Suppressor macrophage treated with lipopolysaccharide for 4 hours (primary cell): ENCODE measurements at regions not wholly inside any gene's neighbourhood (a gene's known extent, or its start where the extent isn't known, plus 50 kb on each side); places are given as distances from the start of the nearest gene placed in this dataset.
"Not testable (repeated sequence)": the region's sequence is repeated elsewhere in the genome, so short reads cannot be mapped to it uniquely, and the experiment has no call there.

Source experiments
- DNase-seq: peaks from one replicate; pipeline ENCODE4 v3.0.0-alpha.2; 2020

DNA sequence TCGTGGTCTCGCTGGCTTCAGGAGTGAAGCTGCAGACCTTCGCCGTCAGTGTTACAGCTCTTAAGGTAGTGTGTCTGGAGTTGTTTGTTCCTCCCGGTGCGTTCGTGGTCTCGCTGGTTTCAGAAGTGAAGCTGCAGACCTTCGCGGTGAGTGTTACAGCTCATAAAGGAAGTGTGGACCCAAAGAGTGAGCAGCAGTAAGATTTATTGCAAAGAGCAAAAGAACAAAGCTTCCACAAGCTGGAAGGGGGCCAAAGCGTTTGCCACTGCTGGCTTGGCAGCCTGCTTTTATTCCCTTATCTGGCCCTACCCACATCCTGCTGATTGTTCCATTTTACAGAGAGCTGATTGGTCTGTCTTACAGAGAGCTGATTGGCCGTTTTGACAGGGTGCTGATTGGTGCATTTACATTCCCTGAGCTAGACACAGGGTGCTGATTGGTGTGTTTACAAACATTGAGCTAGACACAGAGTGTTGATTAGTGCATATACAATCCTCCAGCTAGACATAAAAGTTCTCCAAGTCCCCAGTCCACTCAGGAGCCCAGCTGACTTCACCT lies 1256.0 kb downstream of the STIM2 start:
- not testable (repeated sequence) for DNase-seq

DNA sequence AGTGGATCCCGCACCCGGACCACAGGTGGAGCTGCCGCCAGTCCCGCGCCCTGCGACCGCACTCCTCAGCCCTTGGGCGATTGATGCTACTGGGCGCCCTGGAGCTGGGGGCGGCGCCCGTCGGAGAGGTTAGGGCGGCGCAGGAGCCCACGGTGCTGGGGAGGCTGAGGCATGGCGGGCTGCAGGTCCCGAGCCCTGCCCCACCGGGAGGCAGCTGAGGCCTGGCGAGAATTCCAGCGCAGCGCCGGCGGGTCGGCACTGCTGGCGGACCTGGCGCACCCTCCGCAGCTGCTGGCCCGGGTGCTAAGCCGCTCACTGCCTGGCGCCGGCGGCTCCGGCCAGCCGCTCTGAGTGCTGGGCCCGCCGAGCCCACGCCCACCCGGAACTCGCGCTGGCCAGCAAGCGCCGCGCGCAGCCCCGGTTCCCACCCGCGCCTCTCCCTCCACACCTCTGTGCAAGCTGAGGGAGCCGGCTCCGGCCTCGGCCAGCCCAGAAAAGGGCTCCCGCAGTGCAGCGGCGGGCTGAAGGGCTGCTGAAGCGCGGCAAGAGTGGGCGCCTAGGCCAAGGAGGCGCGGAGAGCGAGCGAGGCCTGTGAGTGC lies 1256.5 kb downstream of the STIM2 start:
- DNase-seq = no peak

DNA sequence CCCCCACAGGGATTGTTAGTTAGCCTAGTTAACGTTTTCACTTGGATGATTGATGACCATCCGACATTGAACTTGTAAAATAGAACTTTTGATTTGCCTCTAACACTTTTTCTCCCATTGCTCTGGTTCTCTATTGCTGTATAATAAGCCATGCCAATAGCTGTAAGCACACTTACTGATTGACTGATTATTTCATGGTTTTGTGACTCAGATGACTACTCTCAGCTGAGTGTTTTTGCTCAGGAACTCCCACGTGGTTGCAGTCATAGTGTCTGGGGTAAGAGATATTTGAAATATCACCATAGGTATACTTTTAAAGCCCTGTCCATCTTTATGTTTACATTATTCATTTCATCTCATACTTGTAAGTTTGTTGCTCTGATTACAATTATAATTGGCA lies 1285.5 kb downstream of the STIM2 start:
- DNase-seq = no peak

DNA sequence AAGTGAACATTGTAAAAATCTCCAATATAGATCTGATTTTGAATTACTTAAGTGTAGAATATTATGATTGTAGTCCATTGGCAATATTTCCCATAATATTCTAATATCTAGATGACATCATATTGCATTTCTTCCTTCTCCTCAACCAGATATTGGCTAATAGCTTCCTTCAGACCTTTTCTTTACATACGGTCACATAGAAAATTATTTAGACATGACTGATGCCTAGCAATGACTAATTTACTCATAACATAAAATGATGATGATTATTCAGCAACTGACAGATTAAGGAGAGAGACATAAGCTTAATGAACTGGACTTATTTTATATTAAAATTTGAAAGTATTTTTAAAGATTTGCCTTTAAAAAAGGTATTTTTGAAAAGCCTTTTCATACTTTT lies 1287.6 kb downstream of the STIM2 start:
- DNase-seq = no peak

DNA sequence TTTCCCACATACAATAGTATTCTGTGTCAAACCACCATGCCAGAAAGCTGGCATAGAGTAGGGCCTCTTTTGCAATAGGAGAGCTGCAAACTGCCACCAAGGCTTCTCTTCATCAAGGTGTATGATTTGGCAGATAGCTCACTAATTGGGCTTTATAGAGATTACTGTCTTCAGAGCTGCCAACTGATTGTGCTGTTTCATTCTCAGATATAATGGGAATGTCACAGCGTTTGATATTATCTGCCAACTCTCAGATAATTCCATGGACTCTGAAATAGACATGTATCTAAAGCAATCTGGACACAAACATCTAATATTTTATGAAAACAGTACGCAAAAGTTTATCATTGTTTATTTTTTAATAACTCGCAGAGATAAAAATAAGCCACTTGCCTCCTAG lies 1289.1 kb downstream of the STIM2 start:
- no peak for DNase-seq

DNA sequence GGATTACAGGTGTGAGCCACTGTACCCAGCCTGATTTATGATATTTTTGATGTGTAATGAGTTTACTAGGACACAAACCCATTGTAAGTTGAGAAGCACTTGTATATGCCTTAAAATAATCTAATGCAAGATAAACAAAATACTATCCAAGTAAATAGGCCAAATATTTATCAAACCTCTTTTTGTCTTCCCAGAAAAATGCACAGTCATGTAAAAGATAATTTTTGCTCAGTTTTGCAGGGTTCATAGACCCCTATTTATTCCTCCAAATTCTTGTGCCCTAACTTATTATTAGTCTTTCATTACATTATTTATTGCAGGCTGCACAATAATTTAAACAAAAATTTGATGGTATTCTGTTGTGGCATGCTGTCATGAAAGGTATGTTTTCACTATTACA lies 1290.7 kb downstream of the STIM2 start:
- DNase-seq = no peak

DNA sequence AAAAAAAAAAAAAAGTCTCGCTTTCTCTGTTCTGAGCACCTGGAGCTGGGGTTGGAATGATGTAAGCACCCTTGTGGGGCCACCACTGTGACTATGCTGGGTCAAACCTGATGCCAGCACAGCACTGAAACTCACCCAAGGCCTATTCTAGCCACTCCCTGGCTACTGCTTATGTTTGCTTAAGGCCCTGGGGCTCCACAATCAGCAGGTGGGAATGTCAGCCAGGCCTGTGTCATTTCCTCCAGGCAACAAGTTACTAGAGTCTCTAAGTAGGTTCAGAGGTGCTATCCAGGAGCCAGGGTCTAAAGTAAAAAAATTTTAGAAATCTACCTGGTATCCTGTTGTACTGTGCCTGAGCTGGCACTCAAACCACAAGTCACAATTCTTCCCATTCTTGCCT lies 1306.8 kb downstream of the STIM2 start:
- no peak for DNase-seq

DNA sequence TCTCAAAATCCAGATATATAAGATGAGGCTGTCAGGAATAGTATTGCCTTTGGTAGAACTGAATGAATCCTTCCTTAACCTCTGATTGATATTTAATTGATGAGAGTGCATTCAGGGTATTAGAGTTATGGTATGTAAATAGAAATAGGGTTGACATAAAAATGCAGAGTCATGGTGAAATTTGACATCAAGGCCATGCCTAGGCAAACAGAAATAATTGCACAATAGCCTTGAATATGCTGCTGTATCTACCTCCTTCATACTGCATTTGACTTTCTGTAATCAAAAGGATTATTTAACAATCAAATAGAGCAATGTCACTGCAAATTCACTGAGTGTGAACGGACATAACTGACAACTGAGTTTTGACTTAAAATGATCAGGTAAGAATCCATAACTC lies 1316.3 kb downstream of the STIM2 start:
- DNase-seq = no peak

DNA sequence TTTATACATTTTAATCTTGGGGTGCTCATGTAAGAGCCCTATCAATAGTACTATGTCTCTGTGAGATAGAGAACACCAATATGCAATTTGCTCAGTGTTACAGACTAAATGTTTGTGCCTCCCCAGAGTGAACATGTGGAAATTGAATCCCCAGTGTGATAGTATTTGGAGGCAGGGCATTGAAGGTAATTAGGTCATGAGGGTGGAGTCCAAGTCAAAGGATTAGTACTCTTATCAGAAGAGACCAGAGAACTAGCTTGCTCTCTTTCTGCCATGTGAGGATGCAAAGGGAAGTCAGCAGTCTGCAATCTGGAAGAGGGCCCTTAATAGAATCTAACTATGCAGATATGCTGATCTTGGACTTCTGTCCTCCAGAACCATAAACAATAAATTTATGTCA lies 1317.0 kb downstream of the STIM2 start:
- no peak for DNase-seq

DNA sequence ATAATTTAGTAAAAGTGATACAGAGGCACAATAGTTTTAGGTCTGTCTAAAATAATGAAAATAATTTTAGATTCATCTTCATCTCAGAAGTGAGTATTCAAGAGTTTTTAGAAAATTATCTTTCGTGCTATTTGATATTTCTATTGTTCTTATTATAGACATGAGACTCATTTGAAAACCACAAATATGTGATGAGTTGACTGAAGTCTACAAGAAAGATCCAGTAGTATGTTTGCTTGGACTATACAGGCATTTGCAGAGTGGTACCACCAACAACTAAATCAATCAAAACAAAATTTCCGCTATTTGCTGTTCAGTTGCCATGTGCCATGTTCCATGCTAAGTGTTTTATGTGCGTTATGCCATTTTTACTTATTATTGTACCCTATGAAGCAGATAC lies 1318.5 kb downstream of the STIM2 start:
- no peak for DNase-seq

DNA sequence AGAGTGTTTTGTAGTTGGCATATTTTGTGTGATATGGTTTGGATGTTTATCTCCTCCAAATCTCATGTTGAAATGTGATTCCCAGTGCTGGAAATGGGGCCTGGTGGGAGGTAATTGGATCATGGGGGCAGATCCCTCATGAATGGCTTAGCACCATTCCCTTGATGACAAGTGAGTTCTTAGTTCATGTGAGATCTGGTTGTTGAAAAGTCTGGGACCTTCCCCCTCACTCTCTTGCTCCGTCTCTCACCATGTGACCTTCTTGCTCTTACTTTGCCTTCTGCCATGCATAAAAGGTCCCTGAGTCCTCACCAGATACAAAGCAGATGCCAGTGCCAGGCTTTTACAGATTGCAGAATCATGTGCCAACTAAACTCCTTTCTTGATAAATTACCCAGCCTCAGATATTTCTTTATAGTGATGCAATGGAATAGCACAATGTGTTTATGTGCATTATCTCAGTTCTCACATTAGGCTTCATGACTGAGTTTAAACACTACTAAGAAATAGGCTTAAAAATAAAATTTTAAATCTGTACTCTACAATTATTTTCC lies 1348.8 kb downstream of the STIM2 start:
- DNase-seq = no peak

DNA sequence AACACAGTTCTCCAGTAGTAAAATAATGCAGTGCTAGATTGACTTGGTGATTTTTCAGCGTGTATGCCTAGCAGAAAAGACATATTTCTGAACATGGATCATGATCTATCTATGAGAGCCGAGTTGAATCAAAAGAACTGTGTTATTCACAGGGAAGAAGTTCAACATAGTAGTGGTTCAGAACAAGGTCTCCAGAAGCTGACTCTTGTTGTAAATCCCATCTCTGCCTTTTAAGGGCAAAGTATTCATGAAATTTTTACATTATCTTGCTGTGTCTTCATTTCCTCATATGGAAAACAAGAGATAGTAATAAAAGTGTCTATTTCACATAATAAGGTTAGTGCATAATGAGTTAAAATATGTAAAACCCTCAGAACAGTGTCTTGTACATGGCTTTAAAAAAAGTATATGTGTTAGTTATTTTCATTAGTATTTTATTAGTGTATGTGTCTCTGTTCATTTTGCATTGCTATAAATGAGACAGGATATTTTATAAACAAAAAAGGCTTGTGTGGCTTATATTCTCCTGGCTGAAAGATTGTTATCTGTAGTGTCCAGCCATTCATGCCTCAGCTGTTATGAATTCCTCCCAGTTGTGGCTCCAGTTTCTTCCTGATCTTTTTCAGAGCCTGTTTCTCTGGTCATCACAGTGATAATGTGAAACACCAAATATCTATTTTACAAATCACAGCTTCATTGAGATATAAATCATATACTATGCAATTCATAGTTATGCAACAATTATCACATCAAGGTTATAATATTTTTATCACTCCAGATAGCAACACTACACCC lies 1351.2 kb downstream of the STIM2 start:
- no peak for DNase-seq

DNA sequence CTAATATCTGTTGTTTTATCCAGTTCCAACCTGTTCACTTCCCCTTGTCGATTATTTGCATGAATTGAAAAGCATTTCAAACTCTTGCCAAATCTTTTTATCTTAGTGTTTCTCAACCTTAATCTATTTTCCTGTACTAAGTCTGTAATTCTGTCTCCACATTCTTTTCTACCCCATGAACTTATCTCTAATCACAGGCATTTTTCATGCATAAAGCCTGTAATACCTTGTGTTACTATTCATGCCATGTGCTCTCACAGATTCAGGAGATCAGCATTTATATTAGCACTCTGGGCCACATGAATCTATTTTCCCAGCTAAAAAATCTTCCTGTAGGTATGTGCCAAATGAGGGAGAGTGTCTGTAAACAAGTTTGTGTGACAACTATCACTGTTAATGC lies 1360.9 kb downstream of the STIM2 start:
- DNase-seq = no peak

DNA sequence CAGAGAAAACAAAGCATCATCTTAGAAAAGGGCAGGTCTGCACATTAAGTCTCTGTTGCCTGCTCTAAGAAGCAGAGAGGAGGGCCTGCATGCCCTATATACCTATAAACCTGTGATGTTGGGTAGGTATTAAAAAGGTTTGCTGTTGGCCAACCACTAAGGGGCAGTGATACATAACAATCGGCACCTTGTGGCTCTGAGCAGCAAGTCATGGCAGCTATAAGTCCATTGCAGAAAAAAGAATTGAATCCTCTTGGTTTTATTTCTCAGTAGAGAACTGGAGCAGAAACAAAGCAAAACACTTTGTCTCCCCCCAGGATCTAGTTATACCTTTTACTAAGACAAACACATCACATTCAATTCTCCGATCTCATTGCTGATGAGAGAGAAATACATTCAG lies 1364.4 kb downstream of the STIM2 start:
- no peak for DNase-seq

DNA sequence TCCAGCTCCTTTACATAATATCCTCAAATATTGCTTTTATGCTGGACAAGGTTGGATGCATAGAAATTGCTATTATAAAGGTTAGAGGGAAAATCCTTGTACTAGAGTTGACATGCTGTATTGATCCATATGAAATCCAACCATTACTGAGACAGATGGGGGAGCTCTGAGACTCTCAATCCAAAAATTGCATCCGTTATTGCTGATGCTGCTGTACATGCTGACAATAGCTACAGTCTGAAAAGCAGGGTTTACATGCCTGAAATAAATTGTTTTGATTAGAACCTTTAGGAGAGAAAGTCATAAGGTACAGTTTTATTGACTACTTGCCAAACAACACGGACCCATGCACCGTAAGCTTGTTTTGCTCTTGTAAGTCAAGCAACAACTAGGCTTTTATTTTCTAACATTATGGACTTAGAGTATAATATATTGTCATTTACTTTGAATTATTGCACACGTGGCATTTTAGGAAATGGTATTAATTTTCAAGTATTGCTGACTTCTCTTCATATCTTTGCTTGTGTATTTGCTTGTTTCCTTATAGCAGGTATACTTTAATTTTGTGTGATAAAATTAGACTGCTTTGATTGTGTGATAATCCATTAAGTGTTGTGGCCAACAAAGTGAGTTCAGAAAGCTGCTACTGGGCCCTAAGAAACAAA lies 1365.2 kb downstream of the STIM2 start:
- DNase-seq = no peak

DNA sequence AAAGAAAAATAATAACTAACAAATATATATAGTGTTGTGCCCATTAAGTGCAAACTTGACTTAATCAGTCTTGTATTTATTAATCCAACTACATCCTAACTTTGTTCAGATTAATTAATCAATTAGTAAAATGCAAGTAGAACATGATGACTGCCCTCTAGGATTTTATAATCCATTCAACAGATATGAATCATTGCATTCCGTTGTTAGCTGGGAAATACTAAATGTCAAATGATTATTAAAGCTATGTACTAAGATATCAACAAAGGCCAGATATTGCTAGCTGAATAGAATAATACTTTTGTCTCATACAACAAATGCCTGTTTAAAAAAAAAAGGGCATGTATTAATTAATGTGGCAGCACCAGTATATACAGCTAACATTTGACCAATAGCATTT lies 1366.3 kb downstream of the STIM2 start:
- DNase-seq = no peak

DNA sequence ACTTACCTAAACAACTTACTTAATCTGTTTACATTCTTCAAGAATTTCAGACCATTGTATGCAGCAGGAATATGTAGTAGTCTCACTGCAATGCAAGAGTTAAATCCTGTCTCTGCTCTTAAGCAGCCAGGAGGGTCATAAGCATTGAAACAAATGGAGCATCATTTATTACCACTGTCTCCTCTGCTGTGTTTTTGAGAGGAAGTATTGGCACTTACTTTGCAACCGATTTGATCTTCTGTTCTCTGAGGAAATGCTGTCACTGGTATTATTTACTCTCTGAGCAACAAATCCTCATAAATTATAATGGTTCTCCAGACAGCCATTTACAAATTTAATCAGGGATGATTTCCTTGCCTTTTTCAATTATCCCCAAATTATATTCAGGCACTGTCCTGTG lies 1367.1 kb downstream of the STIM2 start:
- no peak for DNase-seq

DNA sequence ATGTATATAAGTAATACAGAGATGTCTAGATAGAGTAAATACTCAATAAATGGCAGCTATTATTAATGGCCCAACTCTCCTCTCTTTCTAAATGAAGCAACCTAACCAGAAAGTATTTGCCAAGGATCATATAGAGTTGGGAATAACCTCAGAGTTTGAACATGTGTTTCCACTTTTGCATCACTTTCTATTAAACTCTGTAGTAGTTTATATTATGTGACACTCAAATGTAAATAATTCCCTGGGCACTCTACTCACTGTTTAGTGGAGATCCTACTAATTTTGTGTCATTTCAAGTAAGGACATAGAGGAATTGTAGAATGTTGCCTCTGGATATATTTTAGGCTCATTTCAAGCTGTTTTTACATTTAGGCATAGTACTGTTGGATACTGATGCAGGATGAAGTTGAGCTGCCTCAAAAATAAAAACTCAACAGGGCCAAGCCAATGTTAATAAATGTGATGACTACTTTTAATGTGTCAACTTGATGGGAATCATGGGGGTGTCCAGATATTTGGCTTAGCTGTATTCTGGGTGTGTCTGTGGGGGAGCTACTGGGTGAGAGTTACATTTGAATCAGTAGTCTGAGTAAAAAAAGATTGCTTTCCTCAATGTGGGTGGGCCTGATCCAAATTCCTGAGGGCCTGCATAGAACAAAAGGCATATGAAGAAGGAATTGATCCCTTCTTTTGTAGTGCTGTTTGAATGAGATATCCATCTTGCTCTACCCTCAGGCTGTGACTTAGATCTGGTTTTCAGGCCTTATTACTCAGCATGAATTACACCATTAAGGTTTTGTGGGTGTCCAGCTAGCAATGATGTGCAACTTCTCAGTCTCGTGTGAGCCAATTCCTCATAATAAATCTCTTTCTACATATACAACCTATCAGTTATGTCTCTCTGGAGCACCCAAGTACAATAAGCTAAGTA lies 1368.2 kb downstream of the STIM2 start:
- no peak for DNase-seq

DNA sequence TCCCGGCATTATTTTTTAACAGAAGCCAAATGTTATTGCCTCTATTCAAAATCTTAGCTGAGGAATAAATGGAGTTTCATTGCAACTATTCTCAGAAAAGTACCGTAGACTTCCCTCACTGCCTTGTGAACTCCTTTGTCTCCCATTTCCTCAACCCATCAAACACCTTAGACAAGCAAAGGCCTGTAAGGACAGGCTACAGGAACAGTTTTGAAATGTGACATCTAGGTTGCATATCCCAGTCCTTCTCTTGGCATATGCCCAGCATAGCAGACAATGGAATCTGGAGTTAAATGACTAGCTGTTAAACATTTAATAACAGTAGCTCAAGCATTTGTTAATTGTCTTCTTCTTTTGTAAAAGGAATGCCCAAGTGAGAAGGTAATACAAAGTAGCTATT lies 1371.7 kb downstream of the STIM2 start:
- no peak for DNase-seq

DNA sequence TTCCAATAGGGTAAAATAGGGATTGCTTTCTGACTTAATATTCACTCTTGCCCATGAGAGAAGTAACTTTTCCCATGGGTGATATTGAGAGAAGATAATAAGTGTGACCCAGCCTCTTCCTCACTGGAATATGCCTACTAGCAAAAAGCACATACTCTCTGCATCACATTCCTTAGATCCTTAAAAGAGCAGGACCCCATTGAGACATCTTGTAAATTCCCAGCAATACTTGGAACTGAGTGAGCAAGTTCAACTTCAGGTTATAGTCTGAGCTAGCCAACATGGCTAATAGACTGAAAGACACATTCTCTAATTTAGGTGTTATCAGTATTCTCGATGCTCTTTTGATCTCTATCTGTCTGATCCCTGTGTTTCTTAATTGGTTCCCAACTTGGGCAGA lies 1372.3 kb downstream of the STIM2 start:
- no peak for DNase-seq

DNA sequence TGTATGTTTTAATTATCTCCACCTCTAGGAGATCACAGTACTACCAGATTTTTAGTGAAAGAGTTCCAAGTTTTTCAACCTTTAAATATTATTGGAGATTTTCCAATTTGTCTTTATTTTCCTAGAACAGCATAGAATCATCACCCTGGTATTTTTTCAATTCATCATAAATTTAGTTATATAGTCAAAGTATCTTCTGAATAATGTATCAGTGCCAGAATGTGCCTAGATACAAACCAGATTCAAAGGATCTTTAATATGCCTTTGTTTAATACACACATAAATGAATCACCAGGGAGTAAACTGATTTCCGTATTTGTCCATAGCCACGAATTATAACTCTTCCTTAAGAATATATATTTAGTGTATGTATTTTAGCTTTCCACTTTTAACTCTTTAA lies 1373.1 kb downstream of the STIM2 start:
- no peak for DNase-seq

DNA sequence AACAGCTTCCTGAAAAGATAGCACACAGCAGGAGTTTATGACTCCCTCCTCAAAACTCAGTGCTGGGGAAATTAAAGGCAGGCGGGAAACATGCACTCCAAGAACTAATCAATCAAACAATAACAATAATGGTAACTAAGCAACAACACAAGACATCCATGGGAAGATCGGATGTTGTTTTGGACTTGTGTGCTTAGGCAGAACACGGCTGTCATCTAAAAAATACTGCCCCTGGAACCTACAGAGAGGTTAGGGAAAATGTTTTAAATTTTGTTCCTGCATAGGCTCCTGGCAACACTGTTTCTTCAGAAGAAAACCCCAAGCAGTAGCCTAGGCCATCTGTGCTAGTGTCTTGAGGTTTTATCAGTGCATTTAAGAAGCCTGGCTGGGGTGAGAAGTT lies 1378.2 kb downstream of the STIM2 start:
- DNase-seq = no peak

DNA sequence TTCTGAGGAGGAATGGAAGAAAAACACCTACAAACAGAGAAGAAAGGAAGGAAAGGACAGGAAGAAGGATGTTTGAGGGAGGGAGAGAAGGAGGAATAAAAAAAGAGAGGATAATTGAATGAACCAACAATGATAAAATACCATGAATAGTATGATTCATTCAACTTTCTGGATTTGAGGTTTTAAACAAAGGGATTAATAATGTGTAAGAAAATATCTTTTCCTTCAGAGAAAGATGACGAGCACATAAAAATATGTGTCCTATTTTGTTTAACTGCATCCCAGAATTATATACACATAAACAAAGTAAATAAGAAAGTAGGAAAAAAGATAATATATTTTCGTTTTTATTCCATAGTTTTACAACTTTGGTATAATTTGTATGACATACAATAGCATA lies 1380.4 kb downstream of the STIM2 start:
- DNase-seq = no peak
